HuH-7.5 (cell line): ENCODE measurements at regions not wholly inside any gene's neighbourhood (a gene's known extent, or its start where the extent isn't known, plus 50 kb on each side); places are given as distances from the start of the nearest gene placed in this dataset.

Experiments used
- DNase-seq: peaks from one replicate; pipeline ENCODE4 v3.0.0; 2011; ENCODE audit warnings: low spot score

DNA sequence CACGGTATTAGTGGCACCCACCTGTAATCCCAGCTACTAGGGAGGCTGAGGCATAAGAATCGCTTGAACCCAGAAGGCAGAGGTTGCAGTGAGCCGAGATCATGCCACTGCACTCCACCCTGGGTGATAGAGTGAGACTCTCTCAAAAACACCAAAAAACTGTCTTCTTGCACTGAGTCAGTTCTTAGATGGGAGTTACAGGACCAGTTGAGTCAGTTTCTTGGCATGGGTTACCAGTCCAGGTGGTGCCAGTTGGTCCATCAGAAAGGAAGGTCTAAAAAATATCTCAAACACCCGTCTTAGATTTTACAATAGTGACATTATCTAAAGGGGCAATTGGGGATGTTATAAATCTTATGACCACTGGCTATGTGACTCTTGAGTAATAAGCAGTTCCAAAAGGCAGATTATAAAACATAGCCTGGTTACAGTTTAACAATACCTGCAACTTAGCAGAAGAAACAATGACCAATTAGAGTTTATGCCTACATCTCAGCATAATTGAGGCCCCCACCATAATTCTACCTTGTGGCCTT, 206.9 kb upstream of the FGGY start:
- no peak for DNase-seq

DNA sequence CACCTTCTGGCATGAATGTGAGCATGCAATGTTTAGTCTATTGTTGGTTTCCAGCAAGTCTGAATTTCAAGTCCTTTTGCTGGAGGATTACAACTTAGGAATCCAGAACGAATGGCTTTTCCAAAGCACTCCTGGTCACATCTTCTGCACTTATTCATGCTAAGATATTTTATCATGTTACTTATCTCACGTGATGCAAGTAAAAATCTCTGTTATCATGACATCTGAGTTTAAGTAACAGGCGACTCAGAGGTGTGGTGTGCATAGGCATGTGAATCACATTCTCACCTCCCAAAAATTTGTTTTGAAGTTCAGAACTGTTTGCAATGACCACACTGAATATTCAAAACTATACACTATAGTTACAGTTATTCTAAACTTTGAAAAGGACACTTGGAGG, 204.8 kb upstream of the FGGY start:
- DNase-seq: no peak

DNA sequence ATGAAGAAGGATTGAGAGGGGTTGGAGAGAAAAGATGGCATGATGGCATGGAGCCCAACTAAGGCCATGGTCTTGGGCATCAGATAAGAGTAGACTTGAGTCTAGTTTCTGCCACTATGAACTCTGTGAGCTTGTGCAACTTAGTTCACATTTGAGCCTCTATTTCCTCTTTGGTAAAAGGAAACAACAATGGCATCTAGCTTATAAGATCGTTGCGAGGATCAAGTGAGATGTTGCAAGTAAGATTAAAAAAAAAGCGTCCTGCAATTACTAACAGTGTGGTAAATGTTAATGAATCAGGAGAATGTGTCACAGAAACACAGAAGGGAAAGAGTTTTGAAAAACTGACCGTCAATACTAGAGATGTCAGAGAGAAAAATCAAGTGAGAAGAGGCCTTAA, 202.9 kb upstream of the FGGY start:
- DNase-seq: no peak

DNA sequence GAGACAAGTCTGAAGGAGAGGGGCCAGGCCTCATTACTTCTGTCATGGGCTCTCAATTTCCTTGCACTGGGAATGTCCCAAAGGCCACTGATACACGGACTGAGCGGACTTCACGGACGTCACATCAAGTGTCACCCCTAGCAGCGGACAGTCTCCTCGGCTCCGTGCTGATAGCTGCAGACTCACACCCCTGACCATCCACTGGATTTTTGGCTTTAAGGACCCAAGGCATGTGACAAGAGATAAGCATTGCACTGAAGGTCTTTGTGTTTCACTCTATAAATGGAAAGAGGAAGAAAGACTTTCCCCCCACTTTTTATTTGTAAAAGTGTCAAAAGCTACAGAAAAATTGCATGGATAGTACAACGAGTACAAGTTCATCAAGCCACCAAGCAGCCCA, 200.4 kb upstream of the FGGY start:
- DNase-seq: no peak

DNA sequence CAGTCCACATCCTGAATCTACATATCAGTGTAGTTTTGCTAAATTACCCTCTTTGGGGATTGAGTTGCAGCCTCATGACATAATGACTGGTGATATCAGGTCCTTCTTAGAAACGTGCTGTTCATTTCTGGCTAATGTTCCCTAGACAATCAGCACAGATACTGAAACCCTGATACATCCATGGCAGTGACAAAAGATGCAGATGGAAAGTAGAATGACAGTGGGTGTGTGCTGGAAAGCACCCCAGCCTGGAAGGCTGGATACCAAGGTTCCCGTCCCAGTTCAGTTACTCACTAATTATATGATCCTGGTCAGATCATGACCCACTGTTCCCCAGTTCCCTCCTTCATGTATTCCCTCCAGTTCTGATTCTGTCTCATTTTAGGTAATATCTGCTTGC, 198.2 kb upstream of the FGGY start:
- DNase-seq: no peak

DNA sequence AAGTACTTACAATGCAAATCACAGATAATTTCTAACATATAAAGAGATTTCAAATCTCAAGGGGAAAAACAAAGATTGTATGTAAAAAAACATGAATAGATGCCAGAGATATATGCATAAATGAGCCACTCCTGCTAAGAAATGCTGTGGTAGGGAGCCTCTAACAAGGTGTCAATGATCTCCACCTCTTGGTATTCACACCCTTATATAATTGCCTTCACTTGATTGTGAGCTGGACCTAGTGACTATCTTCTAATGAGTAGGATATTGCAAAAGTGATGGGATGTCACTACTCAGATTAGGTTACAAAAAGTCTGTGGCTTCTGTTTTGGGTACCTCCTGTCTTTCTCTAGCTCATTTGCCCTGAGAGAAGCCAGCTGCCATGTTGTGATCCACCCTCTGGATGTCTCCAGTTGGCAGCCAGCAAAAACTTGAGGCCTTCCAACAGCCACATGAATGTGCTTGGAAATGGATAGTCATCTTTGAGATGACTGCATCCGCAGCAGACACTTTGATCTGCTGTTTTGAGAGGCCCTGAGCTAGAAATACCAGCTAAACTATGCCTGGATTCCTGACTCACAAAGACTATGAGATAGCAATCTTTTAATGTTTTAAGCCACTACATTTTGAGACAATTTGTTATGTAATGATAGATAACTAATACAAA, 196.1 kb upstream of the FGGY start:
- DNase-seq: no peak

DNA sequence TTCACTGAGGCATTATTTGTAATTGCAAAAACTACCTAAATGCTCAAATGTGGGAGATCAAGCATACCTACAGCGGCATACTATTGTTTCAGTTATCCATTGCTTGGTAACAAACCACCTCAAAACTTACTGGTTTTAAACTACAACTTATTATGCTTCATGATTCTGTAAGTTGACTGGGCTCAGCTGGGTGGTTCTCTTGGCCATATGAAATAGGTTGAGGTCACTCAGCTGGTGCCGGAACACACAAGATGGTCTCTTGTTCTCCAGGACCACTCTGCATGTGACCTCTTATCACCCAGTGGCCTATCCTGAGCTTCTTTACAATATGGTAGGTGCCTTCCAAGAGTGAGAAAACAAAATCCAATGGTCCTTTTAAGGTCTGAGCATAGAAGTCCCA, 195.4 kb upstream of the FGGY start:
- no peak for DNase-seq

DNA sequence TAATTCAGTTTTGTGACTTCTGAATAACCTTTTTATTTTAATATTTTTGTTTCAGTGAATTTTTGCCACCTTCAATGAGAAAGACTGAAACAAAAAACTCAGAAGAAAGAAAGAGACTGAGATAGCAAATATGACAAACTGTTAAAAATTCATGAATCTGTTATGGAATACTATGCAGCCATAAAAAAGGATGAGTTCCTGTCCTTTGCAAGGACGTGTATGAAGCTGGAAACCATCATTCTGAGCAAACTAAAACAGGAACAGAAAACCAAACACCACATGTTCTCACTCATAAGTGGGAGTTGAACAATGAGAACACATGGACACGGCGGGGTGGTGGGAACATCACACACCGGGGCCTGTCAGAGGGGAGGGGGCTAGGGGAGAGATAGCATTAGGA, 193.4 kb upstream of the FGGY start:
- no peak for DNase-seq

DNA sequence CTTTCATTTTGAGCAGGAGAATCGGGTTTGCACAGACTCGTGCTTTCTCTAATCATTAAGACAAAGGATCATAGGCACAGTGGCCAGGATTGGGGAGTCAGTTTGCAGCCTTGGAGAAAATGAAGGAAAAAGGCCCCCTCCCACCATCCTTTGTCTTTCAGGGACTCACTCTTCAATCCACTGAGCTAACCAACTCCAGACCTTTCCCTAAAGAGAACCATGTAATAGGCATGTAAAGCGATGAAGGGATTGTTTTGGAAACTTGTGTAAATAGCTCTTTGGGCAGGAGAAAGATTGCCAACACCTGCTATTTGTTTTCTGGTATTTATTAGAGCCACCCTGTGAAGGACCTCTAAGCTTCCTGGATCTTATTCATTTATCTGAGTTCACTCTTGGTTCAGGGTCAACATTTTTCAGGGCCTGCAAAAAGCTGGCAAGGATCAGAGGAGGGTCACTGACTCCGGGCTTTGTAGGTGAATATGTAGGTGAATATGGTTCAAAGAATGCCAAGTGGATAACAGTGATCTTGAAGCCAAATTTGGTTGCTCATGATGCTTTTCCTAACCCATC, 192.6 kb upstream of the FGGY start:
- no peak for DNase-seq

DNA sequence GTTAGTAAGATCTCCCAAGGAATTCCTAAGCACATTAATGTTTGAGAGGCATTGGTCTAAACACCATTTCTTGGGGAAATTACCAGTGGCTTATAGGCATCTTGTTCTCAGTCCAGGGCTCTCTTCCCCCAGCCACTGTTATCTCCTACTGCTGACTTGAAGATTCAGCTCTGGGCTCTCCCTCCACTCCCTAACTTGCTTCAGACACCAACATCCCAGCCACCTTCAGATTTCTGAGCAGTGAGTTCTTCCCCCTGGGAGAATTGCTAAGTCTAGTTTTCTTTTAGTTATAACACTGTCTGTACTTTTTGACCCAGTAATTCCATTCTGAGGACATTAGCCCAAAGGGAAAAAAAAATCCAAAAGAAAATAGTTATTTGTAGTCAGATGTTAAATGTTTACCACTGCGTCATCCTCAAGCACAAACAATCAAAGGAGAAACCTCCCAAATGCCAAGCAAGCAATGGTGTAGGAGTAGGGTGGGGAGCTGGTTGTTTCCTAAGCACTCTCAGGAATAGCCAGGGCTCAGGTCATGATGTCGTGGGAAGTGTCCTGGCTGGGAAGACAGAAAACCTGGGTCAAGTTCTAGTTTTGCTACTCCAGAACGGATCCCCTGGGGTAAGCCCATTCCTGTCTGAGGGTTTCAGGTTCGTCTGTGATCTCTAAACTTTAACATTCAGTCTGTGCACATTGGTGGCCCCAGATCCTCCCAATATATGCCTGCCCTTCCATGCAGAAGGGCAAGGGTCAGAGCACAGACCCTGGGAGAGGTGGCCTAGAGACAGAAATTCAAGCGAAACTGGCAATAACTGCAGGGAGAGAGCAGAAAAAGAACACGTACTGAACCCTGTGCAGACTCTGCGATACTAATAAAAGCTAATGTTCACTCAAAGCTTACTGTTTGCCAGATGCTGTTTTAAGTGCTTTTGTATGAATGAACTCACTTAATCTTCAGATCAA, 191.1 kb upstream of the FGGY start:
- no peak for DNase-seq

DNA sequence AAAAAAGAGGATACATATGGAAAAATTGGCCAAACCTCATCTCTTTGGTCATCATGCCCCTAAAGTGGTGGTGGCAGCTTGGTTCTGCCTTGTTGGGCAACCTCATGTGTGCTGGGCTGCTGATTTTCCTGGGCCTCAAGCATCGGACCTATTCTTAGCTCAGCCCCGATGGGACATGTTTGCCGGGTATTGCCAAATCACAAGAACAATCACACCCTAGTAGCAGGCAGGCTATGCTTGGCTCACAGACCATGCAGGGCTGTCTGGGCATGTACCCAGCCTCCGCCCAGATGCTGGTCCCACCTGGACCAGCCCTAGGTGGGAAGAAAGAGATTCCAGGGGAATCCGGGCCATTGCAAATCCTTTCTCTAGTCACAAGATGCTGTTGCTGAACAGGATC, 189.4 kb upstream of the FGGY start:
- DNase-seq: peak; percentile 7

DNA sequence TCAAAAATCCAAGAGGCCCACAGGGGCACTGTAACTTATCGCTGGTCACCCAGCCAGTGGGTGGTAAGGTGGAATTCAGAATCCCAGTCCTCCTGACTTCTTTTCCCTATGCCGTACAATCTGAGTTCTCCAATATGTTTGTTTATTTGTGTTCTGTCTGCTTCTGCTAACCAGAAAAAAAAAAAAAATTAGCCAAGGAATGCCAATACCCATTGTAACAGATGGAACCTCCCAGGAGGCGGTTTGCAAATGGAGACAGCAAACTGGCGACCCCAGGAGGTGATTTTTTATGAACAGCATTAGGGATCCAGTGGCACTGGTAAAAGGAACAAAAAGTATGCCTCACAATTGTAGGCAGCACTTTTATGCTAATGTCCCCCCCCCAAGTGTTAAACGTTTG, 189.0 kb upstream of the FGGY start:
- no peak for DNase-seq

DNA sequence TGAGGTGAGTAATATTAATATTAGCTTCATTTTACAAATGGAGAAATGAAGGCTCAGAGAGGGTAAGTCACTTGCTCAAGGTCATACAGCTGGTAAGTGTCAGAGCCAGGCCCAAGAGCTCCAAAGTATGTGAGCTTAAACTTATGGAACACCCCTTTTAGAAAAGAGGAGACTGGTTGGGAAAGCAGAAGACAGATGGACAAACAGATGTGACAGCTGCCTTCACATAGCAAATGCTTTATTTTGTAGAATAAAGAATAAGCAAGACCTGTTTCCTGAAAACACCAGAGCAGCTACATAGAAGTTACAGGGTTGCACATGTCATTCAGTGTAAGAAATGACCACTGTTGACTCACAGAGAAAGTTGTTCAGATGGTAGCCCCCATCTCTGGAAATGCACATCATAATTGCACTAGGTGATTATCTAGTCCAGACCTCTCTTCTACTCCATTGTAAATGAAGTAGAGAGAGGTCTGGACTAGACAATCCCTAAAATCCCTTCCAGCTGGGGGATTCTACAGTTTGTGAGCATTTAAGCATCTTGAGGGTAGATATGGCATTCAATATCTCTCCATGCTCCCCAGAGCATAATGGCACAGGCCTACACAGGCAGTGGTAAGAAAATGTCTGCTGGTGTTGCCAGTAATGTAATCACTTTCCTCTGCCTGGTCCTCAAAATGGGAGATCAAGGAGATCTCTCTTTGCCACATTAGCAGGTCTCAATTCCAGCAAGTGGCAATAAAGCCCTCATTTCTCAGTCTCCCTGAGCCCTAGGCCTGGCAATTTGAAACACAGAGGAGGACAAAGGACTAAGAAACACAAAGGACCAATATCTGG, 188.2 kb upstream of the FGGY start:
- DNase-seq: no peak

DNA sequence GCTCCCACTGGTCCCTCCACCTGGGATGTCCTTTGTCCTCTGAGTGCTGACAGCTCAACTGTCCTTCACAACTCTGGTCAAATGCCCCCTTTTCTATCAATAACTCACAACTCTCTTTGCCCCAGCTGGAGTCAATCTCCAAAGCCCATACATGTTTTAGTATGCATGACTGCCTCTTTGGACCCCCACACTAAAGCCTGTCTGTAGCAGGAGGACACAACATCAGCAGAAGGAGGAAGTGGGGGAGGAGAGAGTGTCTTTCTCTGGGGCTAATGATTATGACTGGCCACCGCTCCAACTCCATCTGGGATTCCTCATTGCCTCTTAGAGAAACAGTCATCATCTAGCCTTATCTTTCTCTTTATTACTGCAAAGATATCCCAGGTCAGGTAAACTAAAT, 186.6 kb upstream of the FGGY start:
- no peak for DNase-seq

DNA sequence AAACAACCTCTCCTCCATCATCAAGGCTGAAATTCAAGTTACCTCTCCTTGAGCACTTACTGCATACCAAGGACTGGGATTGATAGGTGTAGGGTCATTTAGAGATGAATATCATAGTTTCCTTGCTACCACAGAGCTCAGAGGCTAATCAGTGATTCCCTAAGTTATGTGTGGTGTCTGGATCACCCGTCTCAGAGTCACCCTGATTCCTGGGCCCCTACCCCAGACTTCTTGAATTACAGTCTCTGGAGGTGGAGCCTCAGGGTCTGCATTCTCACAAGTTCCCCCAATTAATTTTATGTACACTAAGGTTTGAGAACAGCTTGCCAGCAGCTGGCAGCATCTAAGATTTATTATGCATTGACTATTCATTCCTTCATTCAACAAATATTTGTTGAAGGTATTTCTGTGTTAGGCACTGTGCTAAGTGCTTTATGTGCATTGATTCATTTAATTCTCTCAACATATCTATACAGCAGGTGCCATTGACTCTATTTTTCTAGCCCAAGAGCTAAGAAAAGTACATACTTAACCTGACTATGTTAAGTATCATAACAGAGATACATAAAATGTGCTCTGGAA, 182.9 kb upstream of the FGGY start:
- no peak for DNase-seq

DNA sequence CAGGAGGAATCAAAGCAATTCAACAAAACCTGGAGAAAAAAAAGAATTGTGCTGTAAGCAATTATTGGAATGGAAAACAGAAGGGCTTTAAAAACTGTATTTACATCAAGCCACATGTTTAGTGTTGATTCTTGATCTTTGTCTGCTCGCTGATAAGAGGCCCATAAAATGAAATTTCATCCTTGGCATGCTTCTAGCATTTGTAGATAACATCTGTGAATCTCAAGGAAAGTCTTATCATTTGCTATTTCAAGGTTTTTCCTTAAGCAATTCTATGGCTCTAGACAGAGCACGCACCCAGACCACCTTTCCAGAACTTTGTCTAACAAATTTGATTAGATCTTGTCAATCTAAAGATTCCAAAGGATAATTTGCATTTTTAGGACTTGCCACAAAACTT, 181.0 kb upstream of the FGGY start:
- DNase-seq: no peak

DNA sequence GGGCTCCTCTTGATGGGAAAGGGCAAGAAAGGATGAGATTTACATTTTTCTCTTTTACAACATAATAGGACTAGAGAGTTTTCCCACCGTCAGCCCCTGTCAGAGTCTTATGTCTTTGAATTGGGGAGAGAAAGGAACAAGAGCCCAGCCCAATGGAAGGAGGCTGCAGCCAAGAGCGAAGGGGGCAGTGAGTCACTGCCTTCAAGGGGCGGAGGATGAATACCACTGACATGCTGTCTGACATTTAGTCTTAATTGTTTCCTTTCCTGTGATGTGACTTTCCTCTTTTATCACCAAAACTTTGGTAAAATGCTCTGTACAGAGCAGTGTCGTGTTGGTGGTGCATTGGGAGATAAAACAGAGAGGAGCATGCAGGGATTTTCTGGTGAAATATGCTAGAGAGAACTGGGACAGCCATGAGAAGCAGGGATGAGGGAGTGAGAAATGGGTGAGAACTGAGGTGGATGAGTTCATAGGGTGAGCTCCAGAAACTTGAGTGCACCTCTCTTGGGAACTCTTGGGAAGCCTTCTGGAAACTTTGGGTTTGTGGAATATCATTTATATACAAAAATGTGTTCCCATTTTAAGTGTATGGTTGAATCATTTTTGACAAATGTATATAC, 179.9 kb upstream of the FGGY start:
- DNase-seq: no peak

DNA sequence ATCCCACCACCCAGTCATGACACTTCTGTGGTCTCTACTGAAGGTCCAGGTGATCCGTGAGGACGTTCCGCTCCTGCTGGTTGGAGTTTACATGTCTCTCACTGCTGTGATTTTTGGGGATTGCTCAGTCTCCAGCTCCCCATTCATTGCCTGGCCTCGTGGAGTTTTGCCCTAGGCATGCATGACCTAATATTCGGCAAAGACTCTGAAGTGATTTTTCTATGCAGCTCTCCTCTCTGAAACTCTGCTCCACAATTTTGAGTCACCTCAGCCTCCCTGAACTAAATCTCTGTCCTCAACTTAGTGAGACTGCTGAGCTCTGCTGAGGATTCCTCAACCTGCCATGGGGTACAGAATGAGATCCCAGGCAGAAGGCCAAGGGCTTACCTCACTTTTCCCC, 174.4 kb upstream of the FGGY start:
- no peak for DNase-seq

DNA sequence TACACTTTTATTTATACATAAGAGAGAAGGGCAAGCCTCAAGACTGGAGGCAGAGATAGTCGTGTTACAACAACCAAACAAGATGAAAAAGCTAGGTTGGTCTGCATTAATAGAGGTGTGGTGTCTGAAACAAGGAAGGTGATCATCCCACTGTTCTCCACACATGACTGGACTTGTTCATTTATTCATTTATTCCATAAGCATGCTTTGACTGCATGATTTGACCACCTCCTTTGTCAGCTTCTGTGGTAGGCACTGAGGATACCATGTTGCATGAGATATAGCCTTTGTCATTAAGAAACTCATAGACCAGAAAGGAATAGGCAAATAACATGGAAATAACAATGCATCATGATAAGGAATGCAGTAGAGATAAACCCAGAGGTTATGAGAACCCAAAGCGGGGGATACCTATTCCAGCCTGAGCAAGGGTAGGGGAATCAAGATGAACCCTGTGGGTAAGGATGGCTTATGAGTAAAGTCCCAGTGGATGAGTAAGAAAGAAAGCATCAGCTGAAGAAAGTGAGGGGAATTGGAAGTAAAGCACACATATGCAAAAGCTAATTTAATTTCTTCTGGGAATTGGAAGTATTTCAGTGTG, 173.7 kb upstream of the FGGY start:
- DNase-seq: no peak

DNA sequence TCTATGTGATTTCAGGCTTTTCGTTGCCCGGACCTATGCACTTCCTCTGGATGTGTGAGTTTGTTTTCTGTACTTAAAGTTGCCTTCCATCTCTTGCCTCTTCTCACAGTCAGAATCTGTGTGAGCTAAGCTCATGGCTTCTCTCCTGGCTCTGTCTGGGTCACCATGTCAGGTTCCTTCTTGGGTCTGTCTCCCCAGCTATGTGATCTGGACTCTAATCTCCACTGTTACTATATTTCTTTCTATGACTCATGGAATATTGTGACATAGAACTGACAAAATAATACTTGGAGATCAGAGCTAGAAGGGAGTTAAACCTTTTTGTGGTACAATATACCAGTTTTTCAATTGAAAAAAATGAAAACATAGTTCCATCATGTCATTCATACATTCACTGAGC, 172.7 kb upstream of the FGGY start:
- no peak for DNase-seq

DNA sequence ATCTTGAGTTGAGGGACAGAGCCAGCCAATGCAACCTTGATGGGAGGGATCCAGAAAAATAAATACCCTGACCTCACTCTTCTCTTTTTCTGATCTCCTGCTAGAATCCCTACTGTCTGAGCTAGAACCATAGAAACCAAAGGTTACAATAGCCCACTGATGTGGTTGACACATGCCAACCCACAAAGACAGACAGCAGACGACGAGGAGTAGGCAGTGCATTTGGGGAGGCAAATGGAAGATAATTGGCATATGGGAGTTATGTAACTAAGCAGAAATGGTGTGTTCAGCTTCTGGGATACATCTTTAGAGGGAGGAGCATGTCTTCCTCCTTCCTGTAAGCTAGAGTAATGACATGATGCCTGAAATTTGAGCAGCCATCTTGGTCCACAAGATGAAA, 171.7 kb upstream of the FGGY start:
- no peak for DNase-seq
